Left forelimb (tissue), 1 donor: ENCODE measurements at regions not wholly inside any gene's neighbourhood (a gene's known extent, or its start where the extent isn't known, plus 50 kb on each side); places are given as distances from the start of the nearest gene placed in this dataset.

Experiments used
- DNase-seq: peaks from one replicate; pipeline ENCODE4 v3.0.0-alpha.2; 2018; ENCODE audit warnings: low spot score

- no peak for DNase-seq
These were observed 526.0 kb downstream of the MTRR start for GRCh38 chr5:8394965-8395364.

DNA sequence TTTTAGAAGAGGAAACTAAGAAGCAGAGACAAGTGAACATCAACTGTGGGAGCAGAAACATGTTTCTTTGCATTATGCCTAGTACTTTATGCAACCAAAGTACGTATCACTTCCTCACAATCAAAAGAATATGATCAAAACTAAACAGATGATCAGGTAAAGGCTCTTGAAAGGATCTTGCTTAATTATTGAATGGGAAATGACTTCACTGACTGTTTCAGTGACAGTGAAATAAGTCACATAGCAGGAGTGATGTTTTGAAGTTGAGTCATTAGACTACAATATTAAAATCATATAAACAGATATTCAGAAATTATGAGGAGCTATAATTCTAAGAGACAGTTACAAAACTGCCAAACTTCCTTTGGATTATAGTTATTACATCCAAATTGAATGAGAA lies 527.3 kb downstream of the MTRR start:
- no peak for DNase-seq

DNA sequence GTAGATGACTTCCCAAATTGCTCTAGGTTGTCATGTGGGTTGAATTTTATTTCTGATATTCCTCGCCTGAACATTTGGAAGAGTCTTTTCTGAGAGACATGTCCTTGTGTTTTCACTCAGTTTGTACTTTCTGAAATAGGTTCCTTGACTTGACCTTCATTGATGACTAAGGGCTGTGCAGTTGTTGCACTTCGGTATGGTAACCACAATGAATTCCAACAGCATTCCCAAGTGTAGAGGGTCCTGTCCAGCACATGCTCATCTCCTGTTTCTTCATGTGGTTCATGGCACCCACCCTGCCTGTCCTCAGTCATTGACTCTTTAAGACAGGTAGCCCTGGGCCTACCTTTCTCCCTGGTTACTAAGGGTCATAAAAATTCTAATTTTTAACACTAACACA lies 527.8 kb downstream of the MTRR start:
- DNase-seq: no peak

GRCh38 chr5:8399471-8399870 lies 530.5 kb downstream of the MTRR start:
- DNase-seq: no peak

DNA sequence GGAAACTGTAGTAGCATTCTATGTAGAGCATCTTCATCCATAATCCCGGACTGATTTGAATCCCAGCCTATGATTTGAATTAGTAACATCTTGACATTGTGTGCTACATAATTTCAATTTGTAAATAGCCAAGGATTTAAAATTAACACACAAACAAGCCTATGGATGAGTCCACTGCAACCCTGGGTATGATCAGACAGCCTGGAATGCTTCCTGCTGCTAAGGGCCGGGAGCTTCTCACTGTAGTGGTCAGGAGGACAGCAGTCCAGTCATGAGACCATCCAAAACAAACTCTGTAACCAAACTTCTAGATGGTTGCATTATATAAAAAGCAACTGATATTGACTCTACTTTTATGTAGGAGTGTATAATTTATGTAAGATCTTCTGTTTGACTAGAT lies 539.3 kb downstream of the MTRR start:
- no peak for DNase-seq

GRCh38 chr5:8410618-8411017 lies 541.7 kb downstream of the MTRR start:
- no peak for DNase-seq

- DNase-seq: no peak
These were observed 545.0 kb downstream of the MTRR start for GRCh38 chr5:8413975-8414374.

DNA sequence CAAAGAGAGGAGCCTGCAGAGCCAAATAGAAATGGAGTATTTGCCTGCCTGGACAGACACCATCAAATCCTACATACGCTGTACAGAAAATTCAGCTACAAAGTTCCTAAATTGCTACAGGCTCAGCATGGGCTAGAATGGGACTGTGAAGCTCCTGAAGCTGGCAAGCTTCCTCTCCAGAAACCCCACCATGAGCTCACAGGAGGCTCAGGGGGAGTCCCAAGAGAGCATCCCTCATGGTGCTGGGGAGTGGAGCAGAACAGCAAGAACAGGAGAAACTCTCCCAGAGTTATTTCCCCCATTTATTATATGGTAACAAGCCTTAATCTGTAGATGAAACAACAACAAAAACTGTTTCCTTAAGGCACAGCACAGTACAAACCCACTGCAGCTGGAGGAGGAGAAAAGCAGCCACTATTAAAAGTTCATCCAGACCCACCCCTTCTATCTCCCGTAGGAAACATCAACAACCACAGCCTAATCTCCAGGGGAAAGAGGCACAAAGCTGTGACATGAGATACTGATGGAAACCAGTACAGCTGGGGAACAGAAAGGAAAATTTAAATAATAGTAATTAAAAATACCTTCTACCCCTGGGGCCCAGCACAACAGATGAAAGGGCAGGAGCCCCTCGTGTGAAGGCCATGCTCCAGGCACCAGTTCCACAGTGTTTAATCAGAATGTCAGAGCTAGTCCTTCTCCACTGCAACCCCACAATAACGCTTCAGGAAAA lies 548.5 kb downstream of the MTRR start:
- DNase-seq: no peak

- DNase-seq: no peak
These were observed 549.1 kb downstream of the MTRR start for GRCh38 chr5:8418049-8418426.

DNA sequence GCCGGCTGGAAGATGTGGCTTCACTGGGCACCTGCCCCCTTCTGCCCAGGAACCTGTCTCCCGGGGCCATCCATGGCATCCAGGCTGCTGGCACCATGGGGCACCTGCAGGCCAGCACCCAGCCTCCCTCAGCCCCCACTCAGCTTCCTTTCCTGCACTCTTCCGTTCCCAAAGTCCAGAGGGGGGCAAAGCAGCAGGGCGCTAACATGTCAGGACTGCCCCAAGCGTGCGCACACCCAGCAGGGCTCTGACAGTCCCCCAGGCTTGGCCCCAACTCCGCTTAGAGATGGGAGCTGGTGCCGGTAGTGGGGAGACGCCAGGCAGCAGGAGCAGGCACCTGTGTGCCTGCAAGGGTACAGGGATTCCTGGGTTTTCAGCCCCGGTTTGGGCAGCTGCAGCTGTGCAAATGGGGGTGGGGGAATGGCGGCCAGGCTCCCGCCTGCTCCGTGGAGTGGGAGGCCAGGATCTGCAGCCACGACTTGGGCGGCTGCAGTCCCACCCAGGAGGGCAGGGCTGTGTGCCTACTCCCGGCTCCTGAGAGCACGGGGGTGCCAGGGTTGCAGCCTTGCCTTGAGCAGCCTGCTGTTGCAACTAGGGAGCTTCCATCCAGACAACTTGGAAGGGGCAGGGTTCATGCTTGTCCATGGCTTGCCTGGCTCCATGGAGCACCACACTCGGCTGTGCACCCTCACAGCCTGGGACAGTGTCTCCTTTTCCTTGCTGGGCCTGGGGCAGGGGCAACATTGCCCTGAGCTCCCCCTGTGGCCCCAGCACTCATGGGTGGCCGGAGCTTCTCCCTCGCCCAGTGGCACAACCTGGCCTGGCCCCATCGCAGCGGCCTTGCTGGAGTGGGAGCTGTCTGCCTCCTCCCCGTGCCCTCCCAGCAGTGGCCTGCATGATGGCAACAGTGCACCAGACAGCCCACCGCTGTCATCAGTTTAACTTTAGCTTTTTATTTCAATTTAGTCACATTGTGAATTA lies 561.1 kb downstream of the MTRR start:
- no peak for DNase-seq

DNA sequence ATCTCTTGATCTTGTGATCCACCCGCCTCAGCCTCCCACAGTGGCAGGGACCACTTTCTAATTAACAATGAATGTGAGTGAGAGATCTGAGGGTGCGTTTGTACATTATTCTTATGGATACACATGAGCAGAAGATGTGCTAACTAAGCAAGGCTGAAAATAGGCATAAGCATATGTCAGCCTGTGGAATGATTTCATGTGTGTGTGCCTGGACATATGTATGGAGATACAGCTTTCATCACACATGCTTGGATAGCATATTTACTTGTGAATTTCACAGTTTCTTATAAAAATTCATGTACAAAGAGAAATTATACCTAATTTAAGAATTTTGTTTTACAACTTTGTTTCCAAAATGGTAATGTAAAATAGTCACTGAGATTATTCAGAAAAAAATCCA lies 565.6 kb downstream of the MTRR start:
- no peak for DNase-seq

DNA sequence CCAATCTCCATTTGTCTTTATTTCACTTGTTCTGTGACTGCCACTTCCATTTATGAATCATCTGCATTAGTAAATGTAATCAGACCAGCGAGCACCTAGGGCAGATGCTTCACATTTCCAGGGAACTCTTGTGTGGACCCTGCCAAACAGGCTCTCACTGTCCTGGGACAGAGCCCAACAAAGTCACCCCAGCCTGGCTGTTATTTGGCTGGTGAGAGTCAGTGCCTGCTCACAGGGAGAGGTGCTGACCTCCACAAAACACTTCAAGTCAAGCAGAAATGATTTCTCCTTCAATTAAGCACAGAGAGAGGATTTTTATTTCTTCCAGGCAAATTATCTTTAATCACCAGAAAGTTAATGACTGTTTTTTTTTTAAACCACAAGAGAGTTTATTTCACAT lies 568.0 kb downstream of the MTRR start:
- no peak for DNase-seq

DNA sequence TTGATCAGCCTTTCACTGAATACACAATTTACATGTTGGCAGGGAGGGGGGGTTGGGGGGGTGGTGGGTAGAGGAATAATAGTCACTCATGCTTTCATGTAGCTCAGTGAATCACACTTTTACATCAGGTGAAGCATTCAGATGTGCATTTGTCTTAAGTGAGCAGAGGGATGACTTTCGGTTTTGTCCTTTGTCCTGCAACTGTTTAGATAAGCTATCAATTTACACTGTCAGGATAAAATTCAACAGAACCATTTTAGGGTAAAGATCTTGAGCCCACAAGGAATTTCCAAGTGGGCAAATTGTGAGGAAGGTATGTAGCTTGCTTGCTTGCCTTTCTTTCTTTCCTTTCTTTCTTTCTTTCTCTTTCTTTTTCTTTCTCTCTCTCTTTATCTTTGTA lies 576.2 kb downstream of the MTRR start:
- no peak for DNase-seq

DNA sequence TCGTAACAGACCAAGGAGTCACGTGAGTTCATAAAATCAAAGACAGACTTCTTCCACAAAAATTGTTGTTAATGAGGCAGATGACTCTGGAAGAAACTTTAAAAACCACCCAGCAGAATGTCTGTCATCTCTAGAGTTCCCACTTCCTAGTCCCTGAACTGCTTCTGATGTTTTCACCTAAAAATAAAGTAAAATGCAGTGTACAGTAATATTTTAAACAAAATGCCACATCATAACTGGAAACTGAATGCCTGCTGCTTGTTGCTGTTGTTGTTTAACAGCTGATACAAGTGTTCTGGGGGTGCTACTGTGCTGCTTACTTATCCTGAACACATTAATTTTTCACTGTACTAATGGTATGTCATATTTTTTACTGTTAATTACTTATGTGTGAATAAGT lies 577.2 kb downstream of the MTRR start:
- DNase-seq: no peak

GRCh38 chr5:8456846-8457186 lies 587.9 kb downstream of the MTRR start:
- no peak for DNase-seq

- DNase-seq: peak; percentile 96
These were observed 588.5 kb downstream of the MTRR start for GRCh38 chr5:8457187-8458037.

DNA sequence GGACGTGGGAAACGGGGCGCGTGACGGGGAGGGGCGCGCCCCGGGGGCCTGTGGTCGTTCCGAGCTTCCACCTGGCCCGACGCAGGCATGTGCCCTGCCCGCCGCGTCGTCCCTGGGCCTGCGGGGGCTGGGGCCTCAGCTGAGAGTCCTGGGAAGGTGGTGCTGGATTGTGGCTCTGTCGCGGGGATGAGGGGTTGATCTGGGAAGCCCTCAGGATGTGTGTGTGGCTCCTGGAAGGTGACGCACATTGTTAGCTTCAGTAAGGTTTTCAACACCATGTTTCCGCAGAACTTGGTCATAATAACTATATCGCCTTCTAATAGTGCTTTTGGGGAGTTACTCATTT lies 589.1 kb downstream of the MTRR start:
- DNase-seq: no peak

DNA sequence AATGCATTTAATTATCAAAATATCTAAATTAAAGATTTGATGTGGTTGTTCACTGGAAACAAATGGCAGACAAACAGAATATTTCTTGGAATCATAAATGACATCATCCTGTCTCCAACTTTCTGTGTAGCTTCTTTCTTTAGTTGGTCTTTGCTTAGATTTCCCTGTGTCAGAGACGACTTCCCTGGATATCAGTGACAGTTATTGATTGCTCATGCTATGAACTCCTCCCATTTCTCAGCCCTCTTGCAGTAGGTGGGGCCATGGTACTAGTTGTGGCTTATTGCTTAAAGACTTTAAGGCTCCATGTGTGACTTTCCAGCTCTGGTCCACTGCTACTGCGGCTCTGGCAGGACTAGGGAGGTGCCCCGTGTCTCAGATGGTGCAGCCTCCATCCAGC lies 592.6 kb downstream of the MTRR start:
- no peak for DNase-seq

- DNase-seq: no peak
These were observed 593.6 kb downstream of the MTRR start for GRCh38 chr5:8462565-8462964.

DNA sequence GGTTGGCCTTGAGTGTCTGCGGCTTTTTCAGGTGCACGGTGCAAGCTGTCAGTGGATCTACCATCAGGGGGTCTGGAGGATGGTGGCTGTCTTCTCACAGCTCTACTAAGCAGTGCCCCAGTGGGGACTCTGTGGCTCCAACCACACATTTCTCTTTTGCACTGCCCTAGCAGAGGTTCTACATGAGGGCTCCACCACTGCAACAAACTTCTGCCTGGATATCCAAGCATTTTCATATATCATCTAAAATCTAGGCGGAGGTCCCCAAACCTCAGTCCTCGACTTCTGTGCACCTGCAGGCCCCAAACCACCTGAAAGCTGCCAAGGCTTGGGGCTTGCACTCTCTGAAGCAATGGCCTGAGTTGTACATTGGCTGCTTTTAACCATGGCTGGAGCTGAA lies 601.5 kb downstream of the MTRR start:
- no peak for DNase-seq

DNA sequence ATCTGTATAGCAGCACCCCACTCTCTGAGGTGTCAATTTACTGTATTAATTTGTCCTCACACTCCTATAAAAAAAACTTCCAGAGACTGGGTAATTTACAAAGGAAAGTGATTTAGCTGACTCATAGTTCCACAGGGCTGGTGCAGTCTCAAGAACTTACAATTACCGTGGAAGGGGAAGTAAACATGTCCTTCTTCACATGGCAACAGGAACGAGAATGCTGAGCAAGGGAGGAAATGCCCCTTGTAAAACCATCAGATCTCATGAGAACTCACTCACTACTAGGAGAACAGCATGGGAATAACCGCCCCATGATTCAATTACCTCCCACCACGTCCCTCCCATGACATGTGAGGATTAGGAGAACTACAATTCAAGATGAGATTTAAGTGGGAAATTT lies 602.6 kb downstream of the MTRR start:
- no peak for DNase-seq

DNA sequence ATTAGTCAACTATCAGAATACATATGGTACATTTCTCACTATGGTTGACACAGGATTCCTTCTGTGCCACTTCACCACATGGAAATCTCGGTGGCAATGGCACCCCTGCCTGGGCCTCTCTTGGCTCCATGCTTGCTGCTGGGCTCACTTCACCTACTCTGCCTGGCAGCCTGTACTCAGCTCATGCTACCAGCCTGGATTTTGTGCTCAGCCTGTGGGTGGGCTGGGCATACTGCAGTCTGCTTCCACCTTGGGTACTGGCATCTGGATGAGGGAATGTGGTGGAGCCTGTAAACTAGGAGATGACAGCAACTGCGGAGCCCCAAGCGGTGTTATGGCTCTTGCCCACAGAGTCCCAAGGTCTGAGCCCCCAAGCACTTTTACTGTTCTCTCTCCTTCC lies 604.1 kb downstream of the MTRR start:
- no peak for DNase-seq
